B cell (primary cell): ENCODE measurements at regions not wholly inside any gene's neighbourhood (a gene's known extent, or its start where the extent isn't known, plus 50 kb on each side); places are given as distances from the start of the nearest gene placed in this dataset.
"Not testable (repeated sequence)": the region's sequence is repeated elsewhere in the genome, so short reads cannot be mapped to it uniquely, and the experiment has no call there.

Experiments
- ATAC-seq: fragments of 200-7000 bp; cut with Tn5 transposase; one replicate; pipeline ENCODE4 v1.10.0; 2021; ENCODE audit warnings: low read depth, mild to moderate bottlenecking, moderate number of reproducible peaks, moderate library complexity
- CTCF ChIA-PET: fragments of 350-600 bp; sonication (Branson Sonifier 250); formaldehyde crosslinking; loops from one replicate; lab custom pipeline; 2021; ENCODE audit warnings: antibody characterized with exemption, inconsistent platforms; lab: Charles Lee
- POLR2A ChIA-PET: fragments of 350-600 bp; sonication (Branson Sonifier 250); formaldehyde crosslinking; loops from one replicate; lab custom pipeline; 2021; ENCODE audit warnings: antibody characterized with exemption; lab: Charles Lee
- DNase-seq: peaks from one replicate; pipeline ENCODE4 v3.0.0; 2013
- H2AFZ ChIP-seq: 2 replicates; pipeline ENCODE4 v1.6.1; 2012; ENCODE audit warnings: mild to moderate bottlenecking, low read depth, low read length; ENCODE audit not compliant: insufficient read depth, poor library complexity, severe bottlenecking
- H3K27ac ChIP-seq, 2 donors: 1 replicate in 1 of 2; 2 replicates in 1 of 2; pipeline ENCODE4 v1.5.1; 2012 to 2013; ENCODE audit warnings: low read length in 2 of 2, mild to moderate bottlenecking in 2 of 2, moderate library complexity in 1 of 2
- H3K27me3 ChIP-seq, 4 experiments: fragments of 200-600 bp in 1 of 4; sonication (generic) in 1 of 4; replicated peaks in 1 of 4; 1 replicate in 2 of 4; 2 replicates in 2 of 4; pipeline versions ENCODE4 v1.6.1 to v1.7.0; 2013 to 2016; ENCODE audit warnings: low read length in 3 of 4, mild to moderate bottlenecking in 2 of 4, mixed read lengths in 1 of 4, moderate library complexity in 1 of 4; ENCODE audit not compliant: insufficient read depth in 4 of 4, control insufficient read depth in 3 of 4; ENCODE audit errors: control extremely low read depth in 1 of 4
- H3K36me3 ChIP-seq, 2 experiments: replicated peaks in 1 of 2; 1 replicate in 1 of 2; 2 replicates in 1 of 2; pipeline versions ENCODE4 v1.6.1 to v1.7.1; 2013; ENCODE audit warnings: low read length in 1 of 2; ENCODE audit not compliant: insufficient read depth in 2 of 2, control insufficient read depth in 1 of 2; ENCODE audit errors: control extremely low read depth in 1 of 2, extremely low read depth in 1 of 2
- H3K4me1 ChIP-seq, 2 donors: fragments of 200-600 bp in 1 of 2; sonication (generic) in 1 of 2; 1 replicate in 1 of 2; 2 replicates in 1 of 2; pipeline versions ENCODE4 v1.5.1 to v1.6.1; 2013 to 2017; ENCODE audit warnings: low read length in 2 of 2; ENCODE audit not compliant: control insufficient read depth in 2 of 2, insufficient read depth in 2 of 2
- H3K4me2 ChIP-seq: replicated peaks from 2 replicates; pipeline ENCODE3; 2012; ENCODE audit warnings: mild to moderate bottlenecking, low read depth, low read length; ENCODE audit not compliant: poor library complexity, severe bottlenecking
- H3K4me3 ChIP-seq, 5 experiments: fragments of 200-600 bp in 1 of 5; sonication (generic) in 1 of 5; 1 replicate in 3 of 5; 2 replicates in 2 of 5; pipeline versions ENCODE4 v1.5.1 to v1.7.0; 2011 to 2016; ENCODE audit warnings: low read length in 4 of 5, mild to moderate bottlenecking in 4 of 5, low read depth in 2 of 5, control low read depth in 1 of 5, moderate library complexity in 1 of 5; ENCODE audit not compliant: insufficient read depth in 1 of 5; ENCODE audit errors: control extremely low read depth in 1 of 5, extremely low read depth in 1 of 5
- H3K79me2 ChIP-seq: fragments of 200-600 bp; sonication (generic); one replicate; pipeline ENCODE4 v1.6.0; 2016; ENCODE audit warnings: low read length; ENCODE audit not compliant: control insufficient read depth, insufficient read depth
- H3K9ac ChIP-seq: fragments of 200-600 bp; sonication (generic); 2 replicates; pipeline ENCODE4 v1.6.1; 2017; ENCODE audit warnings: mild to moderate bottlenecking, low read length, moderate library complexity
- H3K9me3 ChIP-seq, 3 donors: one replicate each; pipeline versions ENCODE4 v1.6.1 to v1.7.1; 2013; ENCODE audit warnings: low read length in 2 of 3; ENCODE audit not compliant: control insufficient read depth in 2 of 3, insufficient read depth in 1 of 3; ENCODE audit errors: control extremely low read depth in 1 of 3
- H4K20me1 ChIP-seq: 2 replicates; pipeline ENCODE4 v1.6.0; 2012; ENCODE audit warnings: mild to moderate bottlenecking, low read length; ENCODE audit not compliant: insufficient read depth, control insufficient read depth, poor library complexity, severe bottlenecking
- H3K27ac Mint-ChIP-seq: one replicate; pipeline ENCODE4 v1.8.0; 2021; ENCODE audit warnings: mixed read lengths
- H3K27me3 Mint-ChIP-seq: one replicate; pipeline ENCODE4 v1.8.0; 2021; ENCODE audit warnings: mixed read lengths
- H3K4me1 Mint-ChIP-seq: one replicate; pipeline ENCODE4 v1.8.0; 2021; ENCODE audit warnings: mixed read lengths
- H3K4me3 Mint-ChIP-seq: one replicate; pipeline ENCODE4 v1.8.0; 2021; ENCODE audit warnings: mixed read lengths
- H3K9me3 Mint-ChIP-seq: one replicate; pipeline ENCODE4 v1.8.0; 2022; ENCODE audit warnings: mixed read lengths; ENCODE audit not compliant: insufficient read depth
- WGBS: methylation state at CpG from one replicate; pipeline ENCODE4 v1.1.5; 2013; ENCODE audit warnings: missing lambda C conversion rate; ENCODE audit not compliant: insufficient coverage; 5-methylcytosine and 5-hydroxymethylcytosine counted together
- intact Hi-C: fragments of 100-400 bp; cut with micrococcal nuclease; formaldehyde crosslinking; loops from one replicate; pipeline ENCODE4 v1.10.0; 2022

GRCh38 chr15:21759401-21760165 lies 118.0 kb downstream of the POTEB start:
- H3K4me1 Mint-ChIP-seq, H3K9ac ChIP-seq, DNase-seq, ATAC-seq, H3K27me3 Mint-ChIP-seq, H3K4me2 ChIP-seq, H3K27me3 ChIP-seq, H3K9me3 ChIP-seq, H3K4me3 ChIP-seq, intact Hi-C loops, H3K4me3 Mint-ChIP-seq, H3K9me3 Mint-ChIP-seq, H4K20me1 ChIP-seq, H2AFZ ChIP-seq, CTCF ChIA-PET, H3K4me1 ChIP-seq, H3K27ac Mint-ChIP-seq, POLR2A ChIA-PET, H3K36me3 ChIP-seq, H3K79me2 ChIP-seq, H3K27ac ChIP-seq: not testable (repeated sequence)
- WGBS: 0% methylated on average over 1 of the region's 4 CpGs

GRCh38 chr15:21753838-21754237 lies 123.7 kb downstream of the POTEB start:
- H3K4me1 ChIP-seq, CTCF ChIA-PET, H4K20me1 ChIP-seq, H3K79me2 ChIP-seq, H3K27ac Mint-ChIP-seq, H3K4me3 Mint-ChIP-seq, H3K27me3 ChIP-seq, H3K4me1 Mint-ChIP-seq, ATAC-seq, H3K4me2 ChIP-seq, H2AFZ ChIP-seq, H3K9me3 ChIP-seq, intact Hi-C loops, H3K36me3 ChIP-seq, DNase-seq, H3K27ac ChIP-seq, POLR2A ChIA-PET, H3K9ac ChIP-seq, H3K9me3 Mint-ChIP-seq, H3K27me3 Mint-ChIP-seq, H3K4me3 ChIP-seq: not testable (repeated sequence)
- no CpG with 5 or more reads among the region's 2 CpGs for WGBS

GRCh38 chr15:21752124-21752957 lies 125.2 kb downstream of the POTEB start:
- H3K36me3 ChIP-seq, H2AFZ ChIP-seq, H3K27ac Mint-ChIP-seq, CTCF ChIA-PET, POLR2A ChIA-PET, H3K4me3 ChIP-seq, H3K27me3 ChIP-seq, H3K79me2 ChIP-seq, H3K9ac ChIP-seq, H4K20me1 ChIP-seq, H3K27ac ChIP-seq, ATAC-seq, H3K9me3 Mint-ChIP-seq, H3K9me3 ChIP-seq, DNase-seq, H3K4me1 ChIP-seq, intact Hi-C loops, H3K4me2 ChIP-seq, H3K27me3 Mint-ChIP-seq, H3K4me3 Mint-ChIP-seq, H3K4me1 Mint-ChIP-seq: not testable (repeated sequence)
- no CpG with 5 or more reads among the region's 9 CpGs for WGBS

GRCh38 chr15:21749173-21749572 lies 128.4 kb downstream of the POTEB start:
- H3K36me3 ChIP-seq, H3K4me3 ChIP-seq, H3K9ac ChIP-seq, H3K4me2 ChIP-seq, intact Hi-C loops, H3K4me3 Mint-ChIP-seq, H2AFZ ChIP-seq, CTCF ChIA-PET, H3K4me1 Mint-ChIP-seq, POLR2A ChIA-PET, DNase-seq, H3K79me2 ChIP-seq, ATAC-seq, H3K27ac Mint-ChIP-seq, H3K27me3 ChIP-seq, H3K27me3 Mint-ChIP-seq, H3K27ac ChIP-seq, H4K20me1 ChIP-seq, H3K4me1 ChIP-seq, H3K9me3 Mint-ChIP-seq, H3K9me3 ChIP-seq: not testable (repeated sequence)
- WGBS: no CpG with 5 or more reads among the region's 5 CpGs
